Transverse colon (tissue), 4 donors: ENCODE measurements at regions not wholly inside any gene's neighbourhood (a gene's known extent, or its start where the extent isn't known, plus 50 kb on each side); places are given as distances from the start of the nearest gene placed in this dataset.

ENCODE experiments used
- DNase-seq: peaks from one replicate; pipeline ENCODE4 v3.0.0-alpha.2; 2019
- H3K27ac ChIP-seq, 4 donors: fragments of 200-600 bp; sonication (generic); 2 replicates each; pipeline ENCODE4 v1.5.1; 2016 to 2018; ENCODE audit warnings: inconsistent platforms in 4 of 4
- H3K27me3 ChIP-seq: fragments of 200-600 bp; sonication (generic); 2 replicates; pipeline ENCODE4 v1.5.1; 2017; ENCODE audit warnings: inconsistent platforms
- H3K36me3 ChIP-seq, 4 donors: fragments of 200-600 bp; sonication (generic); 2 replicates each; pipeline ENCODE4 v1.5.1; 2017 to 2019; ENCODE audit warnings: inconsistent platforms in 4 of 4
- H3K4me1 ChIP-seq, 4 donors: fragments of 200-600 bp; sonication (generic); 2 replicates each; pipeline ENCODE4 v1.5.1; 2017 to 2020; ENCODE audit warnings: inconsistent platforms in 4 of 4
- H3K4me3 ChIP-seq, 4 donors: fragments of 200-600 bp; sonication (generic); 1 replicate in 1 of 4; 2 replicates in 3 of 4; pipeline versions ENCODE4 v1.5.1 to v1.6.1; 2017 to 2019; ENCODE audit warnings: inconsistent platforms in 4 of 4
- H3K9me3 ChIP-seq, 2 donors: fragments of 200-600 bp; sonication (generic); 2 replicates each; pipeline ENCODE4 v1.5.1; 2017 to 2019; ENCODE audit warnings: inconsistent platforms in 2 of 2
- CTCF ChIP-seq, 5 experiments: fragments of 200-600 bp in 3 of 5; fragments of 450-650 bp in 2 of 5; sonication (generic) in 3 of 5; IDR thresholded peaks; 1 replicate in 2 of 5; 2 replicates in 3 of 5; pipeline ENCODE4 v1.5.1; 2016 to 2017; ENCODE audit warnings: antibody characterized with exemption in 5 of 5, inconsistent platforms in 3 of 5, mild to moderate bottlenecking in 2 of 5, moderate library complexity in 1 of 5
- EP300 ChIP-seq: sonication (generic); formaldehyde crosslinking; IDR thresholded peaks from one replicate; pipeline ENCODE4 v1.6.1; 2017; ENCODE audit warnings: antibody characterized with exemption, low read depth
- POLR2A ChIP-seq: fragments of 450-650 bp; IDR thresholded peaks from one replicate; pipeline ENCODE4 v1.6.1; 2016; ENCODE audit warnings: antibody characterized with exemption, mild to moderate bottlenecking, moderate library complexity
- POLR2AphosphoS5 ChIP-seq, 3 donors: sonication (generic); formaldehyde crosslinking; IDR thresholded peaks; one replicate each; pipeline ENCODE4 v1.6.1; 2016; ENCODE audit warnings: antibody characterized with exemption in 3 of 3
- WGBS, 2 donors: methylation state at CpG; one replicate each; pipeline ENCODE4 v1.1.5; 2018; ENCODE audit warnings: low coverage in 1 of 2; 5-methylcytosine and 5-hydroxymethylcytosine counted together
- in situ Hi-C, 4 donors: fragments of 200-750 bp; cut with MboI; loops; one replicate each; pipeline versions ENCODE4 v1.15.0 to v1.15.1; 2017; ENCODE audit warnings: low sequenced_read_pairs in 3 of 4, low pct_ligation_motif_present in 1 of 4, low pct_unique_long_range_greater_than_20kb in 1 of 4
- intact Hi-C: fragments of 100-400 bp; cut with DNase I; formaldehyde crosslinking; loops from one replicate; pipeline ENCODE4 v1.15.1; 2023; ENCODE audit warnings: low total_unique reads

DNA sequence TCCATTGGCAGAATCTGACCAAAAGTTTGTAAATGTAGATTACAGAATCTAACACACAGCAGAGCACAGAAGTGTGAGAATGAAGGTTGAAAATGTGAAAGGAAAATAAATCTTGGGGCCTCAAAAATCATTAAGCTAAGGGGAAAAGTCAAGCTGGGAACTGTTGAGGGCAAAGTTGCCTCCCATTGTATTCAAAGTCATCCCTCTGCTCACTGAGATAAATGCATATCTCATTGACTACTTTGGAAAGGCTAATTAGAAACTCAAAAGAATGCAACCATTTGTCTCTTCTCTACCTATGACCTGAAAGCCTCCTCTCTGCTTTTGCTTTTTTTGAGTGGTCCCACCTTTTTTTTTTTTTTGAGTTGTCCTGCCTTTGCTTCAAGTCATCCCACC is 97.4 kb upstream of the ATF7IP start:
- H3K36me3 ChIP-seq, result no peaks in the 10 kb centered on the region
- H3K9me3 ChIP-seq, result no peaks in the 10 kb centered on the region
- H3K4me3 ChIP-seq, result no peak overlapping the region
- H3K27me3 ChIP-seq, result no peaks in the 10 kb centered on the region
- H3K4me1 ChIP-seq, result peaks cover 0 to 9% (median 4%) of the 10 kb centered on the region in 4 donors
- in situ Hi-C loops, result loop anchor here in 2 of 4 donors (10.0 to 25.0 kb wide), 2 partner anchors 94 to 97 kb away; partner anchors contain the start of gene ATF7IP (in 2 of the 2)
- no peak for DNase-seq
- intact Hi-C loops, result no loop called here
- no peak overlapping the region for H3K27ac ChIP-seq
- TF ChIP-seq POLR2A (no peak), EP300 (no peak), POLR2AphosphoS5 (IDR thresholded peaks at IDR 0.05) (no peak), CTCF (IDR thresholded peaks at IDR 0.05) (no peak)

DNA sequence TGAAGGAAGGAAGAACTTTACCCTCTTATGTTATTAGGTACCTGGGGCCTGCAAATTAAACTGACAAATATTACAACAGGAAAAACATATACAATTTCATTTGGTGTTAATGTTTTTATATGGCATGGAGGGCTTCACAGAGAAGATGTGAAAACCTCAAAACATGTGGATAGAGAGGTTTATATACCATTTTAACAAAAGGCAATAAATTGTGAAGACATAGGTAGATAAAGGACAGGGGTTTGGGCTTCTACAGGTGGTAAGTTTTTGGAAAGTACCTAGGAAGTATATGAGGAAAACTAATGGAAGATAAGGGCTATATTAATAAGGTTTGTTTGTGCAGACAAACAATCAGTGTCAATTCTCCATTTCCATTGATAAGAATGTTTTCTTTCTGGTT is 95.1 kb upstream of the ATF7IP start:
- Histone ChIP-seq H3K4me3 (no peak overlapping the region), H3K27ac (no peak overlapping the region), H3K4me1 (peaks cover 3 to 16% (median 6%) of the 10 kb centered on the region in 4 donors), H3K27me3 (no peaks in the 10 kb centered on the region), H3K9me3 (no peaks in the 10 kb centered on the region), H3K36me3 (no peaks in the 10 kb centered on the region)
- DNase-seq, result no peak
- intact Hi-C loops (no loop called here), in situ Hi-C loops (loop anchor here in 1 of 4 donors (25.0 kb wide), 1 partner anchor 92 kb away; the partner anchor contains the start of gene ATF7IP)
- TF ChIP-seq POLR2A (no peak), EP300 (no peak), POLR2AphosphoS5 (IDR thresholded peaks at IDR 0.05) (no peak), CTCF (IDR thresholded peaks at IDR 0.05) (no peak)

DNA sequence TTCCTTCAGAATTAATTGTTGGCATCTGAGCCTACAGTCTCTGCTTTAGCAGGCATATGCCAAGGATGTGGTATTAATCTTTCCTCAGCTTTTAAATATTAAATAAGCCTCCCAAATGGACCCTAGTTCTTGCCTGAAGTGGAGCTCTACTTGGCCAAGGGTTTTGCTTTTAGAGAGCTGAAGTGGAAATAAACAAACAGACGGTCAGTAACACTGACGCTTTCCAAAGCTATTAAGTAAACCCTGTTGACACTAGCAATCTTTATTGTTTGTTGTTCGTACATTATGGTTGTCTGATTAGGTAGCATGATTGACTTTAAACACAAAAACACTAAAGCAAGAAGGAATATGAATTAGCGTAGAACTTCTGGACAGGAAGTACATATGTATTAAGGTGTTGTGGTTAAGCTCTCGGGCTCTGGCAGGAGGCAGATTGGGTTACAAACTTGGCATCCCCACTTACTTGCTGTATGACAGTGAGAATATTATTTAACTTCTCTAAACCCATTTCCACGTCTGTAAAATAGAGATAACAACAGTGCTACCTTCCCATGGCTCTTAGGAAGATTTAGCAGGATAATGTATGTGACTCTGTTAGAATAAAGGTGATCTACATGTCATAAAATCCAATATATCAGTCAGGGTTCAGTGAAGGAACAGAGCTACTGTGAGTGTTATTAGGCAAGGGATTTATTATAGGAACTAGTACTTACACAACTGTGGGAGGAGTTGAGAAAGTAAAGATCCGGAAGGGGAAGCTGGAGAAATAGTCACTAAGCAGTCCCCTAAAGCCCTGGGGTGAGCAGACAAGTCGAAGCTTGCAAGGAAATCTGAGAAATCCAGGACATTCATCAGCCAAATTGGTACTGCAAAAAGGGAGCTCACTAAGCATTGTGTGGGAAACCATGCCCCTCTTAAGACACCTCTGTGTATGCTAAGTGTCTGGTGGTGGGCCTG is 92.2 kb upstream of the ATF7IP start:
- in situ Hi-C loops (loop anchor here in 1 of 4 donors (25.0 kb wide), 1 partner anchor 89 kb away; the partner anchor contains the start of gene ATF7IP), intact Hi-C loops (no loop called here)
- Histone ChIP-seq H3K36me3 (no peaks in the 10 kb centered on the region), H3K27ac (peak overlapping the region; percentile 14 to 38 (median 21)), H3K4me1 (peaks cover 3 to 16% (median 6%) of the 10 kb centered on the region in 4 donors), H3K4me3 (no peak overlapping the region), H3K9me3 (no peaks in the 10 kb centered on the region), H3K27me3 (no peaks in the 10 kb centered on the region)
- 29 to 32% methylated on average over 5 to 8 of the region's 8 CpGs for WGBS, 2 donors
- TF ChIP-seq CTCF (IDR thresholded peaks at IDR 0.05), result no peak
- no peak for TF ChIP-seq POLR2A
- TF ChIP-seq EP300, result no peak
- no peak for DNase-seq

- Histone ChIP-seq H3K36me3 (no peaks in the 10 kb centered on the region), H3K9me3 (no peaks in the 10 kb centered on the region), H3K4me1 (peaks cover 3 to 16% (median 6%) of the 10 kb centered on the region in 4 donors), H3K27ac (peak overlapping the region in 2 of 4 donors; percentile 19 to 23), H3K4me3 (no peak overlapping the region), H3K27me3 (no peaks in the 10 kb centered on the region)
- no peak for DNase-seq
- intact Hi-C loops, result no loop called here
- WGBS, 2 donors, result 70 to 90% methylated on average over 3 to 6 of the region's 6 CpGs
- TF ChIP-seq EP300, result no peak
- TF ChIP-seq CTCF (IDR thresholded peaks at IDR 0.05), result no peak
- TF ChIP-seq POLR2A, result no peak
- TF ChIP-seq POLR2AphosphoS5 (IDR thresholded peaks at IDR 0.05), result no peak
- in situ Hi-C loops, result loop anchor here in 1 of 4 donors (25.0 kb wide), 1 partner anchor 88 kb away; the partner anchor contains the start of gene ATF7IP
Observed at GRCh38 chr12:14273913-14274311, 91.6 kb upstream of the ATF7IP start.
